ENCODE measurements at regions not wholly inside any gene's neighbourhood (a gene's known extent, or its start where the extent isn't known, plus 50 kb on each side); places are given as distances from the start of the nearest gene placed in this dataset.

DNA sequence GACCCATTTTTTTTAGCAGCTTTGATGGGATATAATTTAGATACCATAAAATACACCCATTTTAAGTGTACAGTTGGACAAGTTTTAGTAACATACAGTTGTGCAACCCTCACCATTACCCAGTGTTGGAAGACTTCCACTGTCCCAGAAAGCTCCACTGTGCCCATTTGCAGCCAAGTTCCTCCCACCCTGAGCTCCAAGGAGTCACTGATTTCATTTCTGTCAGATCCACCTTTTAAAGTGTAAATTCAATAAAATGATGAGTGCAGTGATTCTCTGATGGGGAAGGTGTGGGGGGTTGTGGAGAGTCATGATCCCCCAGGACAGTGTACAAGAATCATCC, 93.2 kb upstream of the IGF1R start:
- TF ChIP-seq POLR2AphosphoS5 (IDR thresholded peaks at IDR 0.05) = no peak
- no peak for TF ChIP-seq POLR2A (IDR thresholded peaks at IDR 0.05)
- TF ChIP-seq, protein P1, sequence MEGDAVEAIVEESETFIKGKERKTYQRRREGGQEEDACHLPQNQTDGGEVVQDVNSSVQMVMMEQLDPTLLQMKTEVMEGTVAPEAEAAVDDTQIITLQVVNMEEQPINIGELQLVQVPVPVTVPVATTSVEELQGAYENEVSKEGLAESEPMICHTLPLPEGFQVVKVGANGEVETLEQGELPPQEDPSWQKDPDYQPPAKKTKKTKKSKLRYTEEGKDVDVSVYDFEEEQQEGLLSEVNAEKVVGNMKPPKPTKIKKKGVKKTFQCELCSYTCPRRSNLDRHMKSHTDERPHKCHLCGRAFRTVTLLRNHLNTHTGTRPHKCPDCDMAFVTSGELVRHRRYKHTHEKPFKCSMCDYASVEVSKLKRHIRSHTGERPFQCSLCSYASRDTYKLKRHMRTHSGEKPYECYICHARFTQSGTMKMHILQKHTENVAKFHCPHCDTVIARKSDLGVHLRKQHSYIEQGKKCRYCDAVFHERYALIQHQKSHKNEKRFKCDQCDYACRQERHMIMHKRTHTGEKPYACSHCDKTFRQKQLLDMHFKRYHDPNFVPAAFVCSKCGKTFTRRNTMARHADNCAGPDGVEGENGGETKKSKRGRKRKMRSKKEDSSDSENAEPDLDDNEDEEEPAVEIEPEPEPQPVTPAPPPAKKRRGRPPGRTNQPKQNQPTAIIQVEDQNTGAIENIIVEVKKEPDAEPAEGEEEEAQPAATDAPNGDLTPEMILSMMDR (IDR thresholded peaks at IDR 0.05) = no peak

All from suprapubic skin (tissue), 4 donors.